GM19455 (cell line): ENCODE measurements at regions not wholly inside any gene's neighbourhood (a gene's known extent, or its start where the extent isn't known, plus 50 kb on each side); places are given as distances from the start of the nearest gene placed in this dataset.

Source experiments
- ATAC-seq: cut with Tn5 transposase; IDR thresholded peaks from one replicate; pipeline ENCODE4 v1.9.1; 2021; ENCODE audit not compliant: unreplicated experiment

- no peak for ATAC-seq
These were observed 129.6 kb downstream of the SNAPC1 start for GRCh38 chr14:61891810-61892209.

GRCh38 chr14:61893371-61893940, 131.2 kb downstream of the SNAPC1 start:
- no peak for ATAC-seq

GRCh38 chr14:61894452-61895077, 132.3 kb downstream of the SNAPC1 start:
- no peak for ATAC-seq

GRCh38 chr14:61897300-61897699, 135.1 kb downstream of the SNAPC1 start:
- ATAC-seq: no peak

- no peak for ATAC-seq
These were observed 136.3 kb downstream of the SNAPC1 start for GRCh38 chr14:61898568-61898967.

GRCh38 chr14:61899497-61899896, 137.3 kb downstream of the SNAPC1 start:
- no peak for ATAC-seq

- ATAC-seq: no peak
These were observed 142.7 kb downstream of the SNAPC1 start for GRCh38 chr14:61904946-61905345.

- ATAC-seq: no peak
These were observed 149.4 kb downstream of the SNAPC1 start for GRCh38 chr14:61911574-61911973.

GRCh38 chr14:61918998-61919397, 156.8 kb downstream of the SNAPC1 start:
- no peak for ATAC-seq

- no peak for ATAC-seq
These were observed 161.1 kb downstream of the SNAPC1 start for GRCh38 chr14:61923348-61923747.

- ATAC-seq: no peak
These were observed 162.8 kb downstream of the SNAPC1 start for GRCh38 chr14:61925043-61925442.

- no peak for ATAC-seq
These were observed 163.7 kb downstream of the SNAPC1 start for GRCh38 chr14:61925732-61926435.

GRCh38 chr14:61927060-61927459, 164.8 kb downstream of the SNAPC1 start:
- no peak for ATAC-seq

- ATAC-seq: no peak
These were observed 165.3 kb downstream of the SNAPC1 start for GRCh38 chr14:61927520-61927919.

- no peak for ATAC-seq
These were observed 166.1 kb downstream of the SNAPC1 start for GRCh38 chr14:61928300-61928699.

- no peak for ATAC-seq
These were observed 166.5 kb downstream of the SNAPC1 start for GRCh38 chr14:61928701-61929100.

GRCh38 chr14:61929651-61930050, 167.4 kb downstream of the SNAPC1 start:
- ATAC-seq: no peak

- ATAC-seq: no peak
These were observed 168.1 kb downstream of the SNAPC1 start for GRCh38 chr14:61930101-61930857.

- ATAC-seq: no peak
These were observed 170.8 kb downstream of the SNAPC1 start for GRCh38 chr14:61932974-61933373.

- no peak for ATAC-seq
These were observed 172.2 kb downstream of the SNAPC1 start for GRCh38 chr14:61934385-61934784.

- ATAC-seq: no peak
These were observed 177.6 kb downstream of the SNAPC1 start for GRCh38 chr14:61939776-61940175.
